ENCODE measurements at regions not wholly inside any gene's neighbourhood (a gene's known extent, or its start where the extent isn't known, plus 50 kb on each side); places are given as distances from the start of the nearest gene placed in this dataset.

DNA sequence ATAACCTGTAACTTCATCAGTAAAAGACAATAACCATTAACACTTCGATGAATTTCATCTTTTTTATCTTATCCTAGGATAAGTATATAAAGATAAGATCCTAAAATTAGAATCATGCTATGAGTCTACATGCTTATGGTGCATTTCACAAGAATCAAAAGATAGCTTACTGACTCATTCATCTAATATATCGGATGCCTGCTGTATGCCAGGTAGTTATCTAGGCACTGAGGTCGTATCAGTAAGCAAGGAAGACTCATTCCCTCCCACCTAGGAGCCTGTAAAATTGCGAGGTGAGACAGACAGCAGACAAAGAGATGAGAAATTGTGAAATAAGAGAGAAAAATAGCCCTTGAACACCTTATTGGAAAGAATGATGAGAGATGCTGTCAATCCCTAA, 240.6 kb upstream of the ADAMTSL1 start:
- DNase-seq (ENCODE audit: low read depth): no peak
- no peak overlapping the region for H3K4me3 ChIP-seq (ENCODE audit: low read depth, low read length)
- TF ChIP-seq, protein P1, sequence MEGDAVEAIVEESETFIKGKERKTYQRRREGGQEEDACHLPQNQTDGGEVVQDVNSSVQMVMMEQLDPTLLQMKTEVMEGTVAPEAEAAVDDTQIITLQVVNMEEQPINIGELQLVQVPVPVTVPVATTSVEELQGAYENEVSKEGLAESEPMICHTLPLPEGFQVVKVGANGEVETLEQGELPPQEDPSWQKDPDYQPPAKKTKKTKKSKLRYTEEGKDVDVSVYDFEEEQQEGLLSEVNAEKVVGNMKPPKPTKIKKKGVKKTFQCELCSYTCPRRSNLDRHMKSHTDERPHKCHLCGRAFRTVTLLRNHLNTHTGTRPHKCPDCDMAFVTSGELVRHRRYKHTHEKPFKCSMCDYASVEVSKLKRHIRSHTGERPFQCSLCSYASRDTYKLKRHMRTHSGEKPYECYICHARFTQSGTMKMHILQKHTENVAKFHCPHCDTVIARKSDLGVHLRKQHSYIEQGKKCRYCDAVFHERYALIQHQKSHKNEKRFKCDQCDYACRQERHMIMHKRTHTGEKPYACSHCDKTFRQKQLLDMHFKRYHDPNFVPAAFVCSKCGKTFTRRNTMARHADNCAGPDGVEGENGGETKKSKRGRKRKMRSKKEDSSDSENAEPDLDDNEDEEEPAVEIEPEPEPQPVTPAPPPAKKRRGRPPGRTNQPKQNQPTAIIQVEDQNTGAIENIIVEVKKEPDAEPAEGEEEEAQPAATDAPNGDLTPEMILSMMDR (IDR thresholded peaks at IDR 0.05; ENCODE audit: low read depth, low read length, missing control alignments): no peak

GRCh38 chr9:18233776-18234445, 240.0 kb upstream of the ADAMTSL1 start:
- no peak for DNase-seq (ENCODE audit: low read depth)
- TF ChIP-seq, protein P1 (IDR thresholded peaks at IDR 0.05; ENCODE audit: low read depth, low read length, missing control alignments): no peak
- H3K4me3 ChIP-seq (ENCODE audit: low read depth, low read length): no peak overlapping the region

GRCh38 chr9:18235181-18235908, 238.6 kb upstream of the ADAMTSL1 start:
- TF ChIP-seq, protein P1 (IDR thresholded peaks at IDR 0.05; ENCODE audit: low read depth, low read length, missing control alignments): no peak
- H3K4me3 ChIP-seq (ENCODE audit: low read depth, low read length): no peak overlapping the region
- no peak for DNase-seq (ENCODE audit: low read depth)

DNA sequence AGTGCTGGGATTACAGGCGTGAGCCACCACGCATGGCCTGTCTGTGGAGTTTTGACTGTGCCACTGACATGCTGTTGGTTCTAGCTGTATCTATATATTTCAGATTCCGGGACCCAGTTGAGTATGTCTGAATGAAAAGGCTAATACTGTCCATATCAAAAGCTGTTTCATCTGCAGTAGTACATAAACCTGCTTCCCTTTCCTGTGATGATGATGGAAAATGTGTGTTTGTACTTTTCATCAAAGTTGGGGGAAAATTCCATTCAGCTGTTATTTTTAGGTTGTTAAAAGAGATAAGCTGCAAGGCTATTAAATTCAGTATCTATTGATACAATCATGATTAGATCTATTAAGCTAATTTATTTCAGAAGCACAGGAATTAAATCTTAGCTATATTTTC, 237.6 kb upstream of the ADAMTSL1 start:
- no peak for DNase-seq (ENCODE audit: low read depth)
- TF ChIP-seq, protein P1 (IDR thresholded peaks at IDR 0.05; ENCODE audit: low read depth, low read length, missing control alignments): no peak

GRCh38 chr9:18237776-18238175, 236.2 kb upstream of the ADAMTSL1 start:
- TF ChIP-seq, protein P1 (IDR thresholded peaks at IDR 0.05; ENCODE audit: low read depth, low read length, missing control alignments): no peak
- H3K4me3 ChIP-seq (ENCODE audit: low read depth, low read length): no peak overlapping the region
- no peak for DNase-seq (ENCODE audit: low read depth)

More for the DNA sequence above, 237.6 kb upstream of the ADAMTSL1 start:
- no peak overlapping the region for H3K4me3 ChIP-seq (ENCODE audit: low read depth, low read length)

GRCh38 chr9:18238254-18238653, 235.7 kb upstream of the ADAMTSL1 start:
- no peak for DNase-seq (ENCODE audit: low read depth)
- no peak overlapping the region for H3K4me3 ChIP-seq (ENCODE audit: low read depth, low read length)
- TF ChIP-seq, protein P1 (IDR thresholded peaks at IDR 0.05; ENCODE audit: low read depth, low read length, missing control alignments): no peak
